D341Med (cell line): ENCODE measurements at regions not wholly inside any gene's neighbourhood (a gene's known extent, or its start where the extent isn't known, plus 50 kb on each side); places are given as distances from the start of the nearest gene placed in this dataset.

Experiments used
- DNase-seq: peaks from one replicate; pipeline ENCODE4 v3.0.0; 2012; ENCODE audit warnings: low spot score

DNA sequence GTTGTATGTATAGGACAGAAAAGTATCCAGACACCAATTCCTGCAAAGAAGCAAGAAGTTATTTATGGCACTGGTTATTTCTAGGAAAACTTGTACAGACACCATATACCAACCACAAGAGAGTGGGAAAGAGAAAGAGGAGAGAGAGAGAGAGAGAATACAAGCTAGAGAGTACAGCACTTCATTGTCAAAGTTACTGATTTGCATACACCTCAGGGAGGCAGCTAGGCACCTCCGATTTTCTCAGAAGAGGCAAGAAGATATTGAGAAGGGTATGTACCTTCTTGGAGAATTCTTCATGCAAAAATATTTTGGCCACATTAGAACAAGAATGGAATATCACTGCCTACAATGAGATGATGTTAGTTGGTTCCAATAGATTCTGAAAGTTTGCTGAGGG is 333.9 kb upstream of the PIK3C3 start:
- DNase-seq, result no peak

- DNase-seq, result no peak
Measured at GRCh38 chr18:41618147-41618546, 336.9 kb upstream of the PIK3C3 start.

- DNase-seq, result no peak
Measured at GRCh38 chr18:41617647-41618046, 337.4 kb upstream of the PIK3C3 start.

- DNase-seq, result no peak
Measured at GRCh38 chr18:41613003-41613609, 341.9 kb upstream of the PIK3C3 start.

DNA sequence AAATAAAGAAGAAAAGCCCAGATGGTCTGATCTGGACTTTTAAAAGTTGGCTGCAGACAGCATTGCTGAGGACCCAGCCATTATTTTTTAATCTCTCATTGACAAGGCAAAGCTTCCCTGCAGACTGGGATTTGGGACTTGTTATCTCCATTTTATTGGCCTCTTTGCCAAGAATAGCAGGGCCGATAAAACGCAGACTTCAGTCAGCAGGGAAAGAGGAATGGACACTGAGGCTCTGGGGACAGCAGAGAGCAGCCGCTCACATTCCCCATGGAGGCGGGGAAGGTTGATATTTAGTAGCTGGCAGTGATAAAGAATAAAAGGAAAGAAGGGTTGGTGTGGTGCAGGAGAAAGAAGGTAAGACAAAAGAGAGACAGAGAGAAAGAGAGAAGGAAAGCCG is 350.1 kb upstream of the PIK3C3 start:
- DNase-seq, result no peak

- no peak for DNase-seq
Measured at GRCh38 chr18:41602034-41602433, 353.0 kb upstream of the PIK3C3 start.

- DNase-seq, result no peak
Measured at GRCh38 chr18:41600693-41601391, 354.2 kb upstream of the PIK3C3 start.

- no peak for DNase-seq
Measured at GRCh38 chr18:41599466-41599865, 355.6 kb upstream of the PIK3C3 start.

DNA sequence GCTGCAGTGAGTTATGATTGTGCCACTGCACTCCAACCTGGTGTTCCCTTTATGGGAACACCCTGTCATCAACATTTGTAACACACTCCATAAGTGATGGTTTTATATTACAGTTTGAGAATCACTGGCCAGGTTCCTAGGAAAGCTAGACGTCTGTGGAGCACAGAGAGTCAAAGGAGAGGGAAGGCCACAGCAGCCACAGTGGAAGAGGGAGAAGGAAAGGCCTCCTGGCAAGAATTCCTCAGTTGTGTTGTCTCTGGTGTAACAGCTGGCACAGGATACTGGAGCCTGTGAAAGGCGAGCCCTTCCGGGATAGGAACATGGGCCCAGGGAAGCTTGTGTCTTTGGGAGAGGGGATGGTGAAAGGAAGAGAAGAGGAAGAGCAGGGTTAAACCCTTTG is 360.5 kb upstream of the PIK3C3 start:
- DNase-seq, result no peak

DNA sequence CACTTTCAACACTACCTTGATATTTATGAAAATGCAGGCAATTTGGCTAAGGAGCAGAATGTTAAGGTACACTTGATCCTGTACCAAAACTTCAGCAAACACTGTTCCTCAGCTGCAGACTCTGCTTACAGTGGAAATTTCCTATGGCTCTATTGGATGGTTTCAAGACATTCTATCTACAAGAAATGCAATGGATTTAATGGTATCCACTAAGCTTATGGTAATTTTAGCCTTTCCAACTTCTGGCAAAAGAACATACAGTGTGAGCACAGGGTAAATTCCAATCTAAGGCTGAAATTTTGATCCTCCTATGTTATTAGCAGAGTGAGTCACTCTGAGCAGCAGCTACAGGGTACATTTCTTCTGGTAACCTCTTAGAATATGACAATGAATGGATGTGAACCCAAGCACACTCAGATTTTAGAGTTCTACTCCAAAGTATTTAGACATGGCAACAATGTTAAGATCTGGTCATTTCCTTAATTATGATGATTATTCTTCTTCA is 361.8 kb upstream of the PIK3C3 start:
- DNase-seq, result no peak

DNA sequence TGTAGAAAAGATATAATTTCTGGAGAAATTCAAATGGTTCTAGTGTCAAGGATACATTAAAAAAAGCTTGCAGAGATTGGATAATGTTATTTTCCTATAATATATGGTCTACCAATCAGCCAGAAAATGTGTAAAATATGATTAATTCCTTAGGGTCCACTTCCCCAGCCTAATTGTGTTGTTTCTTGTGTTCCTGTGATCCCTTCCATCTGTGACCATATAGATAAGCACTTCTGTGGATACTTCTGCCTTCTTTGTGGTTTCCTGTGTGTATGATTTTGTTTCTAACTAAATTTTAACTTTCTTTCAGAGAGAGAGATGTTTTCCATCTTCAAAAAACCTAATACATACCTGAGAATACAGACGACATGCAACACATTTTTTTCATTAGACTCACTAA is 367.1 kb upstream of the PIK3C3 start:
- no peak for DNase-seq

- DNase-seq, result no peak
Measured at GRCh38 chr18:41585512-41585911, 369.5 kb upstream of the PIK3C3 start.

- DNase-seq, result no peak
Measured at GRCh38 chr18:41579185-41579584, 375.8 kb upstream of the PIK3C3 start.

GRCh38 chr18:41577529-41577928 is 377.5 kb upstream of the PIK3C3 start:
- no peak for DNase-seq

GRCh38 chr18:41576643-41577042 is 378.4 kb upstream of the PIK3C3 start:
- no peak for DNase-seq

- no peak for DNase-seq
Measured at GRCh38 chr18:41569867-41570266, 385.2 kb upstream of the PIK3C3 start.

GRCh38 chr18:41561961-41562360 is 393.1 kb upstream of the PIK3C3 start:
- DNase-seq, result no peak

- DNase-seq, result no peak
Measured at GRCh38 chr18:41558715-41559114, 396.3 kb upstream of the PIK3C3 start.

GRCh38 chr18:41553716-41554115 is 401.3 kb upstream of the PIK3C3 start:
- DNase-seq, result no peak

DNA sequence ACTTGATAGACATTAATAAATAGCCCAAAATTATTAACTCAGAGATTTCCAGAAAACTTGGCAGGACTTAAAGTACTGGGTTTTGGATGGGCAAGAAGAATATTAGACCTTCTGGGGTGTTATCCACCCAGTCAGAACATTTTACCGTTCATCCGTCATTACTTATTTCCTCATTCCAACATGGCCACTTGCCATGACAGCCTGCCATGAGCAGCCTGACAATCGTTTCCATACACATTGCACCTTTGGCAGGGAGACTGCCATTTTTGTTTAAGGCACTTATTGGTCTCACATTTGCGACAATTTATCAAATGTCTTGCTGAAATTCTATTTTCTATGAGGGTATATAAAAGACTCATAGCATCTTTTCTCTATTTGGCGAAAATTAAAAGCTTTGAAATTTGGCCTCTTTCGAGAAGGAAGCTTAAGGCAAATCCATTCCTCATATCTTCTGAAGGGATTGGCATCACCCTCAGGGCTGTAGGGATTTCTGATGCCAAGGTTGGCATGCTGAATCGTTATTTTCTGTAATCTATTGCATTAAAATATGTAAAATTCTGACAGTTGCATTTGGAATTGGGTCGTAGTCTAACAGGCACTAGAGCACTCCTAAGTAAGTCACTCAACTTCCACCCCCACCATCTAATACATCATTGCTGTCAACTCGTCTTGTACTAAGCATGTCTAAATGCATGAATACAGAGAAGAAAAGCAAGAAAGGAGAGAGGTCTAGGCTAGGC is 406.3 kb upstream of the PIK3C3 start:
- DNase-seq, result no peak

DNA sequence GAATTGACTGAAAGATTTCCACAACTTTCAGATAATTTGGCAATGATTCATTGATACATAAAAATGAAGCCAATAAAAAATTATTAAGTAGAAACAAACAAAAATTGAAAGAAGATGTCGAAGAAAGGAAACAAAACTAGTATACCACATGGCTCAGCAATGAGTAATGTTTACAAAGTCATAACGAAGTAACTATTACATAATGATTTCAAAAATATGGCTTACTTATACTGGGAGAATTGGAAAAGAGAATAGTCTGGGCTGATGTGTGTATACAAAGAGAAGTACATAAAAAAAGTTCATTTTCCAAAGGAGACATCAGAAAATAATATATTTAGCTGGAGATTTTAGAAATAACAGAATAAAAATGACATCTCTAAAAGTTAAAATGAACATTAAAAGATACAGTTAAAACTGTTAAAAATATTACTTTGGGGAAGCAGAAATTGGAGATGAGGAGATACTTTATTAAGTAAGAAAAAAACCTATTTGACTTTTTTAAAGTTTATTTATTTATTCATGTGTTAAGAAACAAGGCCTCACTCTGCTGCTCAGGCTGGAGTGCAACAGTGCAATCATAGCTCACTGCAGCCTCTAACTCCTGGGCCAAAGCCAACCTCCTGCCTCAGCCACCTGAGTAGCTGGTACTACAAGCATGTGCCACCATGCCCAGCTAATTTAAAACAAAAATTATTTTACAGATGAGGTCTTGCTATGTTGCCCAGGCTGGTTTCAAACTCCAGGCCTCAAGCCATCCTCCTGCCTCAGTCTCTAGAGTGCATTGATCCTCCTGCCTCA is 409.7 kb upstream of the PIK3C3 start:
- no peak for DNase-seq

DNA sequence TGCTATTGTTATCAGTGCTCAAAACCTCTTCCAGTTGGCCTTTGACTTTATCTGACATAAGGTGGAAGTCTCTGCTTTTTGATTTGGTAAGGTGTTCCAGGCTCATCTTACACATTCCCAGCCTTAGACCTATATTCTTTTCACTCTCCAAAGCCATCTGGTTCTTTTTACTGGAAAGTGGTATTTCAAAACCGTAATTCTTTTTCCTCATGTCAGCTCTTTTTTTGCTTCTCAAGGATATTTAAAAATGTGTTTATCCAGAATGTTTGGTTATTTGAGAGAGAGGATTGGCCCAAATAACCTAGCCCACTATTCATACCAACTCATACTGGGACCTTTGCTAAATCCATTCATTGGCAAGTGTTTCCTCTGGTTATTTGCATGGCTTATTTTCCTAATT is 411.2 kb upstream of the PIK3C3 start:
- no peak for DNase-seq
